ENCODE measurements at regions not wholly inside any gene's neighbourhood (a gene's known extent, or its start where the extent isn't known, plus 50 kb on each side); places are given as distances from the start of the nearest gene placed in this dataset.

DNA sequence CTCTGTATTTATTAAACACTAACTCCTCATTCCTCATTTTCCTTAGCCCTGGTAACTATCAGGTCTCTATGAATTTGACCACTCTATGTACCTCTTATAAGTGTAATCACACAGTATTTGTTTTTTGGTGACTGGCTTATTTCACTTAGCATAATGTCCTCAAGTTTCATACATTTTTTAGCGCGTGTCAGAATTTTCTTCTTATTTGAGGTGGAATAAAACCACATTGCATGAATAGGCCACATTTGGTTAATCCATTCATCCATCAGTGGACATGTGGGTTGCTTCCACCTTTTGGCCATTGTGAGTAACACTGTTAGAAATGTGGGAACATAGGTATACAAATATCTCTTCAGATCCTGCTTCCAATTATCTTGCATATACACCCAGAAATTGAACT, 341.2 kb upstream of the BOD1L1 start:
- TF ChIP-seq, protein P1, sequence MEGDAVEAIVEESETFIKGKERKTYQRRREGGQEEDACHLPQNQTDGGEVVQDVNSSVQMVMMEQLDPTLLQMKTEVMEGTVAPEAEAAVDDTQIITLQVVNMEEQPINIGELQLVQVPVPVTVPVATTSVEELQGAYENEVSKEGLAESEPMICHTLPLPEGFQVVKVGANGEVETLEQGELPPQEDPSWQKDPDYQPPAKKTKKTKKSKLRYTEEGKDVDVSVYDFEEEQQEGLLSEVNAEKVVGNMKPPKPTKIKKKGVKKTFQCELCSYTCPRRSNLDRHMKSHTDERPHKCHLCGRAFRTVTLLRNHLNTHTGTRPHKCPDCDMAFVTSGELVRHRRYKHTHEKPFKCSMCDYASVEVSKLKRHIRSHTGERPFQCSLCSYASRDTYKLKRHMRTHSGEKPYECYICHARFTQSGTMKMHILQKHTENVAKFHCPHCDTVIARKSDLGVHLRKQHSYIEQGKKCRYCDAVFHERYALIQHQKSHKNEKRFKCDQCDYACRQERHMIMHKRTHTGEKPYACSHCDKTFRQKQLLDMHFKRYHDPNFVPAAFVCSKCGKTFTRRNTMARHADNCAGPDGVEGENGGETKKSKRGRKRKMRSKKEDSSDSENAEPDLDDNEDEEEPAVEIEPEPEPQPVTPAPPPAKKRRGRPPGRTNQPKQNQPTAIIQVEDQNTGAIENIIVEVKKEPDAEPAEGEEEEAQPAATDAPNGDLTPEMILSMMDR (IDR thresholded peaks at IDR 0.05), result no peak
- TF ChIP-seq POLR2AphosphoS5 (IDR thresholded peaks at IDR 0.05), result no peak
- TF ChIP-seq POLR2A (IDR thresholded peaks at IDR 0.05), result no peak
- no peak for TF ChIP-seq EP300 (IDR thresholded peaks at IDR 0.05)
- no peak overlapping the region for H3K27ac ChIP-seq
- no peak for DNase-seq (ENCODE audit: low spot score in 2 of 2)
- no peaks in the 10 kb centered on the region for H3K9me3 ChIP-seq
- WGBS, result 100% methylated on average over 2 of the region's 2 CpGs
- H3K36me3 ChIP-seq, result no peaks in the 10 kb centered on the region
- H3K4me3 ChIP-seq, result no peak overlapping the region
- H3K27me3 ChIP-seq, result no peaks in the 10 kb centered on the region
- no peaks in the 10 kb centered on the region for H3K4me1 ChIP-seq

DNA sequence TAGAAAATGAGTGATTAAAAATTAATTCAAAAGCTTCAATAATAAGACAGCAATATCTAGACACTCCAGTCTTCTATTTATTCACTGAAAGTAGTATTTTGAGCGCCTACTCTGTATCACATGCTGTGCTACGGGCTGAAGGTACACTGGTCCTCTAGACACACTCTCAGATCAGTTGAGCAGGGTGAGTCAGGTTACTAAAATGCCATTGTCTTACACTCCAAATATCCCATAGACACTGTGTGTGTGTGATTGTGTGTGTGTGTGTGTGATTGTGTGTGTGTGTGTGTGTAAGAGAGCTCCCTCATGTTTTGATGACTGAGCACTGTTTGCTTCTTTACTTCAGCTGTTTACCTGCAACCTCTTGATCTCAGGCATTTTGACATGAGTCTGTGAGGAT, 342.8 kb upstream of the BOD1L1 start:
- TF ChIP-seq POLR2AphosphoS5 (IDR thresholded peaks at IDR 0.05), result no peak
- TF ChIP-seq POLR2A (IDR thresholded peaks at IDR 0.05), result no peak
- TF ChIP-seq EP300 (IDR thresholded peaks at IDR 0.05), result no peak
- TF ChIP-seq, protein P1 (IDR thresholded peaks at IDR 0.05), result no peak
- no peak overlapping the region for H3K27ac ChIP-seq
- H3K4me1 ChIP-seq, result no peaks in the 10 kb centered on the region
- H3K27me3 ChIP-seq, result no peaks in the 10 kb centered on the region
- no peaks in the 10 kb centered on the region for H3K36me3 ChIP-seq
- DNase-seq (ENCODE audit: low spot score in 2 of 2), result no peak
- H3K9me3 ChIP-seq, result no peaks in the 10 kb centered on the region
- no peak overlapping the region for H3K4me3 ChIP-seq
- WGBS, result 91% methylated on average over 2 of the region's 2 CpGs

DNA sequence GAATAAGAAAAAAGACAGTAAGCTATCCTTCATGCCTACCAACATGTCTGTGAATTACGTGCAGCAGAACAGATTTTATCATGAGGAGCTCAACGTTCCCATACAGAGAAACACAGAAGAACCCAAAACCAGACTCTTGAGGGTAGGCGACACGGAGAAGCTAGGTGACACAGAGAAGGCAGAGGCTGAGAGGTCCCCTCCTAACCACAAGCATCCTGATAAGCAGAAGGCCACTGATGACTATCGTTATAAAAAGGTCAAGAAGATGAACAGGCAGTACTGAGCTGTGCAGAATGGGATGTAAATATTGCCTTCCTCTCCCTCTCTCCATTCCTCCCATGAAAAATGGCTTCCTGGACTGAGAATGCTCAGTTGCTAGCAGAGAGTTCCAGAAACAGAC, 350.2 kb upstream of the BOD1L1 start:
- H3K27me3 ChIP-seq, result no peaks in the 10 kb centered on the region
- no peak overlapping the region for H3K27ac ChIP-seq
- H3K4me1 ChIP-seq, result no peaks in the 10 kb centered on the region
- TF ChIP-seq, protein P1 (IDR thresholded peaks at IDR 0.05), result no peak
- TF ChIP-seq EP300 (IDR thresholded peaks at IDR 0.05) (no peak), POLR2A (IDR thresholded peaks at IDR 0.05) (no peak), POLR2AphosphoS5 (IDR thresholded peaks at IDR 0.05) (no peak)
- H3K9me3 ChIP-seq, result no peaks in the 10 kb centered on the region
- DNase-seq (ENCODE audit: low spot score in 2 of 2), result no peak
- no peak overlapping the region for H3K4me3 ChIP-seq
- H3K36me3 ChIP-seq, result no peaks in the 10 kb centered on the region
- WGBS, result 68% methylated on average over 5 of the region's 5 CpGs

DNA sequence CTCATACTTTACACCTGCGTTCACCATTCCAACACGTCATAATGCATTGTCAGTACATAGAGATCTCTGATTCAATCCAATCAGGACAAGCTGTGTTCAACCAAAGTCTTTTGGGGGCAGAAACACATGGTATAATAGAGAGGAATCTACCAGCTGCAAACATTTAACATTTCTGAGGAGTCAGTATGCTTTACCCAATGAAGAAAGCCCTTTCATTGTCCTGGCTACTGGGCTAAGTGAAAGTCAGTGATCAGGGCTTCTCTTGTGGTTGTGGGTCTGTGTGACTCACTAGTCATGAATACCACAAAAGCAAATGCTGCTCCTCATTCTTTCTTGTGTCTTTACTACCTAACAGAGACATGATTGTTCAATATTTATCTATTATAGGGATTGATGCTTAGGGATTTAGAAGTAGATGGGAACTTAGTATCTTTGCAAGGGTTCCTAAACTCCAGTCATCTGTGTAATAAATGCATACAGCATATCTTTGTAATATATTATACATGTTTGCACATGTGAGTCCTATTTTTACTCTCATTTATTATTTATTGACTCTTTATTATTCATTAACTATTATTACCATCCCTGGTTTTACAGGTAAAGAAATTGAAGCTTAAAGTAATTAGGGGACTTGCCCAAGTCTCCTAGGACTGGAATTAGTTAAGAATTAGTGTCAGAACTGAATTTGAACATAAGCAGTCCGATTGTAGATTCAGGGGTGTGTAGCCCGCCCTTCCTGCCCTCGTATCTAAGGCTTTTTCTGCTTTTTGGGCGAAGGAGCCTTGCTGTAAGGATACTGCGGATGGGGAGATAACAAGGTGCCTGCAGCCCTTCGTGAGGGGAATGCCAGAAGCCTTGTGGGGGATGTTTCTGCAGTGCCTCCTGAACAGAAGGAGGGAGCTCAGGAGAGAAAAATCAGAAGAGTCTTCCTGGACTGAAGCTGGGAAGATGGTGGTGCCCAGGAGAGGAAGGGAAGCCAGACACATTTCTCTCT, 353.1 kb upstream of the BOD1L1 start:
- no peak for DNase-seq (ENCODE audit: low spot score in 2 of 2)
- no peaks in the 10 kb centered on the region for H3K9me3 ChIP-seq
- H3K27ac ChIP-seq, result no peak overlapping the region
- WGBS, result 67% methylated on average over 8 of the region's 8 CpGs
- TF ChIP-seq, protein P1 (IDR thresholded peaks at IDR 0.05), result no peak
- TF ChIP-seq POLR2AphosphoS5 (IDR thresholded peaks at IDR 0.05), result no peak
- no peak for TF ChIP-seq EP300 (IDR thresholded peaks at IDR 0.05)
- TF ChIP-seq POLR2A (IDR thresholded peaks at IDR 0.05), result no peak
- no peaks in the 10 kb centered on the region for H3K4me1 ChIP-seq
- no peak overlapping the region for H3K4me3 ChIP-seq
- no peaks in the 10 kb centered on the region for H3K36me3 ChIP-seq
- no peaks in the 10 kb centered on the region for H3K27me3 ChIP-seq

DNA sequence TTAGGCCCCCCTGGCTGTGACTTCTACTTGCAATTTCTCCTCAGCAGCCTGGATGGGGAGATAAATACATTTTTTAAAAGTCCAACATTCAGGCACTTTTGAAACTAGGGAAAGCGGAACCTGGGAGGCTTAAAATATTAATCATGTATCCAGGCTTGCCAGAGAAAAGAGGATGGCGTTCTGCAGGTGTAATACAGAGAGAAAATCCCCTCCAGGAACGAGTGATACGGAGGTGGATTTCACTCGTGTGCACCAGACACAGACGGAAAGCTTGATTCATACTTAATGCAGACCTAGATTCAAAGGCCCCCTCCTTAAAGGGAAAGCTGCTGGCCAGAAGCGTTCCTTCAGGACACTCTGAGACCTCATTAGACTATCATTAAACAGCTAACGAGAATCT, 354.0 kb upstream of the BOD1L1 start:
- DNase-seq (ENCODE audit: low spot score in 2 of 2), result no peak
- Histone ChIP-seq H3K36me3 (no peaks in the 10 kb centered on the region), H3K9me3 (no peaks in the 10 kb centered on the region), H3K4me3 (no peak overlapping the region), H3K27ac (no peak overlapping the region), H3K27me3 (no peaks in the 10 kb centered on the region), H3K4me1 (no peaks in the 10 kb centered on the region)
- 65% methylated on average over 8 of the region's 8 CpGs for WGBS
- no peak for TF ChIP-seq POLR2AphosphoS5 (IDR thresholded peaks at IDR 0.05)
- TF ChIP-seq, protein P1 (IDR thresholded peaks at IDR 0.05), result no peak
- TF ChIP-seq EP300 (IDR thresholded peaks at IDR 0.05), result no peak
- no peak for TF ChIP-seq POLR2A (IDR thresholded peaks at IDR 0.05)
